GM23248 (cell line): ENCODE measurements at regions not wholly inside any gene's neighbourhood (a gene's known extent, or its start where the extent isn't known, plus 50 kb on each side); places are given as distances from the start of the nearest gene placed in this dataset.
"Not testable (repeated sequence)": the region's sequence is repeated elsewhere in the genome, so short reads cannot be mapped to it uniquely, and the experiment has no call there.

Experiments
- DNase-seq: peaks from one replicate; pipeline ENCODE4 v3.0.0-alpha.2; 2015
- H2AFZ ChIP-seq: fragments of 200-600 bp; sonication (generic); 2 replicates; pipeline ENCODE4 v1.6.1; 2016; ENCODE audit warnings: antibody characterized with exemption
- H3F3A ChIP-seq: fragments of 200-600 bp; sonication (generic); 2 replicates; pipeline ENCODE4 v1.6.1; 2016; ENCODE audit warnings: mild to moderate bottlenecking, antibody characterized with exemption, mixed run types; ENCODE audit not compliant: insufficient read depth
- H3K27ac ChIP-seq: fragments of 200-600 bp; sonication (generic); 2 replicates; pipeline ENCODE4 v1.5.1; 2016; ENCODE audit warnings: mild to moderate bottlenecking
- H3K27me3 ChIP-seq: fragments of 200-600 bp; sonication (generic); replicated peaks from 2 replicates; pipeline ENCODE4 v1.6.1; 2016; ENCODE audit warnings: mild to moderate bottlenecking; ENCODE audit not compliant: insufficient read depth
- H3K36me3 ChIP-seq: fragments of 200-600 bp; sonication (generic); 2 replicates; pipeline ENCODE4 v1.6.1; 2016; ENCODE audit warnings: low read depth, mild to moderate bottlenecking
- H3K4me1 ChIP-seq: fragments of 200-600 bp; sonication (generic); 2 replicates; pipeline ENCODE4 v1.6.1; 2016; ENCODE audit warnings: mild to moderate bottlenecking; ENCODE audit not compliant: insufficient read depth
- H3K4me2 ChIP-seq: fragments of 200-600 bp; sonication (generic); one replicate; pipeline ENCODE4 v1.6.1; 2016; ENCODE audit warnings: mild to moderate bottlenecking; ENCODE audit not compliant: unreplicated experiment
- H3K4me3 ChIP-seq: fragments of 200-600 bp; sonication (generic); 2 replicates; pipeline ENCODE4 v1.5.1; 2016; ENCODE audit warnings: mild to moderate bottlenecking
- H3K79me2 ChIP-seq: fragments of 200-600 bp; sonication (generic); 2 replicates; pipeline ENCODE4 v1.6.1; 2016; ENCODE audit warnings: mild to moderate bottlenecking; ENCODE audit not compliant: insufficient read depth
- H3K9ac ChIP-seq: fragments of 200-600 bp; sonication (generic); 2 replicates; pipeline ENCODE4 v1.6.1; 2016; ENCODE audit warnings: mild to moderate bottlenecking
- H3K9me2 ChIP-seq: fragments of 200-600 bp; sonication (generic); 2 replicates; pipeline ENCODE4 v1.6.1; 2016; ENCODE audit warnings: mixed run types, mild to moderate bottlenecking, moderate library complexity; ENCODE audit not compliant: insufficient read depth
- H3K9me3 ChIP-seq: fragments of 200-600 bp; sonication (generic); one replicate; pipeline ENCODE4 v1.6.1; 2017; ENCODE audit warnings: low read depth
- H4K20me1 ChIP-seq: fragments of 200-600 bp; sonication (generic); 2 replicates; pipeline ENCODE4 v1.6.0; 2016; ENCODE audit not compliant: insufficient read depth
- EZH2 ChIP-seq: fragments of 200-600 bp; sonication (generic); IDR thresholded peaks from 2 replicates; pipeline ENCODE4 v1.6.1; 2018; ENCODE audit warnings: antibody characterized with exemption, mild to moderate bottlenecking; ENCODE audit not compliant: insufficient read depth, poor library complexity, severe bottlenecking
- EZH2phosphoT487 ChIP-seq: fragments of 200-600 bp; sonication (generic); IDR thresholded peaks from 2 replicates; pipeline ENCODE4 v1.6.1; 2018; ENCODE audit warnings: antibody characterized with exemption, moderate library complexity, mild to moderate bottlenecking, low read depth; ENCODE audit not compliant: insufficient read depth
- WGBS, 2 experiments: methylation state at CpG; one replicate each; pipeline ENCODE4 v1.1.6; 2015 to 2017; ENCODE audit warnings: low lambda C conversion rate in 2 of 2, low coverage in 1 of 2; ENCODE audit errors: missing lambda C conversion rate in 2 of 2; 5-methylcytosine and 5-hydroxymethylcytosine counted together
- in situ Hi-C: fragments of 300-500 bp; cut with MboI; formaldehyde crosslinking; loops from 2 replicates; pipeline ENCODE4 v1.15.0; 2020

GRCh38 chr20:30284281-30284905, 973.1 kb upstream of the DEFB115 start:
- DNase-seq: no peak
- in situ Hi-C loops: no loop called here
- Histone ChIP-seq H3F3A (no peaks in the 10 kb centered on the region), H3K36me3 (no peaks in the 10 kb centered on the region), H3K27me3 (peaks cover 3% of the 10 kb centered on the region; the same call in 1 of the 2 replicates), H3K27ac (no peak overlapping the region), H3K9ac (peak overlapping the region; percentile 73), H3K4me3 (peak overlapping the region; percentile 77), H2AFZ (peak overlapping the region; percentile 98), H4K20me1 (no peaks in the 10 kb centered on the region), H3K4me1 (no peaks in the 10 kb centered on the region), H3K79me2 (no peaks in the 10 kb centered on the region), H3K9me2 (no peaks in the 10 kb centered on the region), H3K4me2 (peak overlapping the region; percentile 78), H3K9me3 (no peaks in the 10 kb centered on the region)
- WGBS, 2 experiments: 29 to 30% methylated on average over 33 of the region's 33 CpGs
- no peak for TF ChIP-seq EZH2
- no peak for TF ChIP-seq EZH2phosphoT487

GRCh38 chr20:30285677-30286076, 971.8 kb upstream of the DEFB115 start:
- in situ Hi-C loops: no loop called here
- no peak overlapping the region for H3K9ac ChIP-seq
- no peaks in the 10 kb centered on the region for H3K9me3 ChIP-seq

GRCh38 chr20:30286157-30286556, 971.3 kb upstream of the DEFB115 start:
- Histone ChIP-seq H3K4me2 (no peak overlapping the region), H3K9me2 (no peaks in the 10 kb centered on the region), H2AFZ (no peak overlapping the region), H3K27ac (no peak overlapping the region), H4K20me1 (no peaks in the 10 kb centered on the region), H3K36me3 (no peaks in the 10 kb centered on the region), H3K4me3 (no peak overlapping the region), H3K79me2 (no peaks in the 10 kb centered on the region), H3K9ac (no peak overlapping the region), H3F3A (no peaks in the 10 kb centered on the region), H3K27me3 (peaks cover 3% of the 10 kb centered on the region; the same call in 1 of the 2 replicates), H3K4me1 (peaks cover 3% of the 10 kb centered on the region; the same call in 1 of the 2 replicates), H3K9me3 (no peaks in the 10 kb centered on the region)
- DNase-seq: no peak
- no peak for TF ChIP-seq EZH2
- TF ChIP-seq EZH2phosphoT487: no peak
- in situ Hi-C loops: no loop called here
- WGBS, 2 experiments: 53 to 59% methylated on average over 15 of the region's 15 CpGs

More at GRCh38 chr20:30285677-30286076, 971.8 kb upstream of the DEFB115 start:
- 62 to 70% methylated on average over 17 of the region's 17 CpGs for WGBS, 2 experiments
- Histone ChIP-seq H3F3A (no peaks in the 10 kb centered on the region), H2AFZ (no peak overlapping the region), H3K27ac (no peak overlapping the region), H3K4me3 (no peak overlapping the region), H3K9me2 (no peaks in the 10 kb centered on the region), H3K4me2 (no peak overlapping the region), H3K79me2 (no peaks in the 10 kb centered on the region), H4K20me1 (no peaks in the 10 kb centered on the region), H3K27me3 (peaks cover 3% of the 10 kb centered on the region; the same call in 1 of the 2 replicates), H3K36me3 (no peaks in the 10 kb centered on the region), H3K4me1 (peaks cover 3% of the 10 kb centered on the region; the same call in 1 of the 2 replicates)
- no peak for DNase-seq
- TF ChIP-seq EZH2 (no peak), EZH2phosphoT487 (no peak)

- H3K27me3 ChIP-seq, H3K27ac ChIP-seq, H3K9ac ChIP-seq, H3K9me2 ChIP-seq, H2AFZ ChIP-seq, H3K9me3 ChIP-seq, H3K36me3 ChIP-seq, H3F3A ChIP-seq, H3K4me3 ChIP-seq, H4K20me1 ChIP-seq, H3K4me1 ChIP-seq, H3K4me2 ChIP-seq, H3K79me2 ChIP-seq, DNase-seq, in situ Hi-C loops: not testable (repeated sequence)
- WGBS, 2 experiments: 63 to 74% methylated on average over 17 to 22 of the region's 22 CpGs
Measured at GRCh38 chr20:30287459-30287858, 970.0 kb upstream of the DEFB115 start.
